Testis (tissue), 2 donors: ENCODE measurements at regions not wholly inside any gene's neighbourhood (a gene's known extent, or its start where the extent isn't known, plus 50 kb on each side); places are given as distances from the start of the nearest gene placed in this dataset.
"Not testable (repeated sequence)": the region's sequence is repeated elsewhere in the genome, so short reads cannot be mapped to it uniquely, and the experiment has no call there.

ENCODE experiments used
- CTCF ChIP-seq, 3 experiments: fragments of 450-650 bp in 2 of 3; fragments of 200-600 bp in 1 of 3; sonication (generic) in 1 of 3; IDR thresholded peaks; one replicate each; pipeline ENCODE4 v1.5.1; 2016 to 2019; ENCODE audit warnings: antibody characterized with exemption in 3 of 3, mild to moderate bottlenecking in 2 of 3, moderate library complexity in 1 of 3
- POLR2A ChIP-seq: fragments of 450-650 bp; IDR thresholded peaks from one replicate; pipeline ENCODE4 v1.6.1; 2017; ENCODE audit warnings: antibody characterized with exemption, mild to moderate bottlenecking, moderate library complexity

- not testable (repeated sequence) for TF ChIP-seq CTCF (IDR thresholded peaks at IDR 0.05); POLR2A
These were observed 52.2 kb upstream of the FRG2C start for GRCh38 chr3:75611724-75612460.
